ENCODE measurements at regions not wholly inside any gene's neighbourhood (a gene's known extent, or its start where the extent isn't known, plus 50 kb on each side); places are given as distances from the start of the nearest gene placed in this dataset.
A peak's percentile ranks its signal among the peaks of the same experiment; 100 is the strongest.

- WGBS, result 83% methylated on average over 13 of the region's 13 CpGs
Measured at GRCh38 chr11:70848243-70848750, 404.1 kb downstream of the SHANK2 start.

DNA sequence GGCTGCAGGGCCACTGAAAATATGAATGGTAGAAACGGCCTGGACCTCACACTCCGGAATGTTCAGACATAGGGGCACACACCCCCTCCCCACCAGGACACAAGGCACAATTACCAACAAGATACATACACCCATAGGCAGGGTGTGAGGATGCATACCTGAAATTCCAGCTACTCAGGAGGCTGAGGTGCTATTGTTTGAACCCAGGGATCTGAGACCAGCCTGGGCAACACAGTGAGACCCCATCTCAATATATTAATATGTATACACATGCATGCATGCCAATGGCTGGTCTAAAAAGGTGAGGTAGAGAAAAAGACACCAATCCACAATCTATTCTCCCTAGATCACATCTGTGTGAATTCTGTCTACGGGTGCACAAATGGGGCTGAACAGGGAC, 403.3 kb downstream of the SHANK2 start:
- no peaks in the 10 kb centered on the region for H3K36me3 ChIP-seq (ENCODE audit: insufficient read depth)
- H3K27ac ChIP-seq (ENCODE audit: low read depth), result no peak overlapping the region
- WGBS, result 91% methylated on average over 3 of the region's 3 CpGs
- no peaks in the 10 kb centered on the region for H3K4me1 ChIP-seq (ENCODE audit: insufficient read depth)
- DNase-seq (ENCODE audit: extremely low spot score), result no peak
- H3K4me3 ChIP-seq (ENCODE audit: low read depth, low read length), result no peak overlapping the region

More at GRCh38 chr11:70848243-70848750, 404.1 kb downstream of the SHANK2 start:
- no peaks in the 10 kb centered on the region for H3K4me1 ChIP-seq (ENCODE audit: insufficient read depth)
- H3K4me3 ChIP-seq (ENCODE audit: low read depth, low read length), result no peak overlapping the region
- no peaks in the 10 kb centered on the region for H3K36me3 ChIP-seq (ENCODE audit: insufficient read depth)
- H3K27ac ChIP-seq (ENCODE audit: low read depth), result no peak overlapping the region
- no peak for DNase-seq (ENCODE audit: extremely low spot score)

GRCh38 chr11:70851308-70851707, 401.1 kb downstream of the SHANK2 start:
- no peak overlapping the region for H3K4me3 ChIP-seq (ENCODE audit: low read depth, low read length)
- H3K27ac ChIP-seq (ENCODE audit: low read depth), result no peak overlapping the region
- H3K36me3 ChIP-seq (ENCODE audit: insufficient read depth), result no peaks in the 10 kb centered on the region
- no peaks in the 10 kb centered on the region for H3K4me1 ChIP-seq (ENCODE audit: insufficient read depth)
- DNase-seq (ENCODE audit: extremely low spot score), result no peak
- WGBS, result 92% methylated on average over 3 of the region's 3 CpGs

GRCh38 chr11:70851907-70852306, 400.5 kb downstream of the SHANK2 start:
- 88% methylated on average over 10 of the region's 10 CpGs for WGBS
- H3K36me3 ChIP-seq (ENCODE audit: insufficient read depth), result no peaks in the 10 kb centered on the region
- H3K4me3 ChIP-seq (ENCODE audit: low read depth, low read length), result no peak overlapping the region
- H3K27ac ChIP-seq (ENCODE audit: low read depth), result no peak overlapping the region
- H3K4me1 ChIP-seq (ENCODE audit: insufficient read depth), result no peaks in the 10 kb centered on the region
- no peak for DNase-seq (ENCODE audit: extremely low spot score)

DNA sequence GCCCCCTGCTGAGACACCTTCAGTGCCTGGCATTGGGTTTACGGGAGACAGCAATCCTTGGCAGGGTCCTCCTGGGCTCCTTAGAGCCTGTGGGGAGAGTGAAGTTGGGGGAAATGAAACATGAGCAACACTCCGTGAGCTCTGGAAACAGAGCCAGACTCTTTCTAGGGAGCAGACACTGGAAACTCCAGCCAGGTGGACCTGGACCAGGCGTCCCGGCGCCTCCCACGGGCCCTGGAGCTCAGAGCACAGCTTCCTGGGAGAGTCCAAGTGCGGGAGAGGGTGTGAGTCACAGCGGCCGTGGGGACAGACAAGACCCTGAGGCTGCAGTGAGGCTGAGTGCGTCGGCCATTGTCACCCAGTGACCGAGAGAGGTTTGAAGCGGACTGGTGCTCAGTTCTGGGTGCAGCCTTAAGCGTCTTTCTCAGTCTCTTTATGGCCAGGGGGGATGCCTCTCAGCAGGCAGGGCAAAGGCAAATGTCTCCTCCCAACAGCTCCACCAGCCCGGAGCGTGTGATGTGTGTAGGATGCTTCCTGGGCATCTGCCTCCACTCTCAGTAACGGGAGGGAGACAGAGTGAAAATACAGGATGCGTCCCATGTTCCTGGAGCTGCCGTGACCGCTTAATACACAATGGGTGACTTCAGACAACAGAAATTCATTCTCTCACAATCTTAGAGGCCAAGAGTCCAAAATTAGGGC, 399.2 kb downstream of the SHANK2 start:
- H3K4me3 ChIP-seq (ENCODE audit: low read depth, low read length), result no peak overlapping the region
- H3K27ac ChIP-seq (ENCODE audit: low read depth), result no peak overlapping the region
- no peaks in the 10 kb centered on the region for H3K4me1 ChIP-seq (ENCODE audit: insufficient read depth)
- no peak for DNase-seq (ENCODE audit: extremely low spot score)
- H3K36me3 ChIP-seq (ENCODE audit: insufficient read depth), result no peaks in the 10 kb centered on the region
- 78% methylated on average over 20 of the region's 20 CpGs for WGBS

GRCh38 chr11:70853770-70854108, 398.6 kb downstream of the SHANK2 start:
- WGBS, result 57% methylated on average over 2 of the region's 2 CpGs
- H3K27ac ChIP-seq (ENCODE audit: low read depth), result no peak overlapping the region
- H3K4me3 ChIP-seq (ENCODE audit: low read depth, low read length), result no peak overlapping the region
- no peak for DNase-seq (ENCODE audit: extremely low spot score)
- H3K4me1 ChIP-seq (ENCODE audit: insufficient read depth), result no peaks in the 10 kb centered on the region
- no peaks in the 10 kb centered on the region for H3K36me3 ChIP-seq (ENCODE audit: insufficient read depth)

DNA sequence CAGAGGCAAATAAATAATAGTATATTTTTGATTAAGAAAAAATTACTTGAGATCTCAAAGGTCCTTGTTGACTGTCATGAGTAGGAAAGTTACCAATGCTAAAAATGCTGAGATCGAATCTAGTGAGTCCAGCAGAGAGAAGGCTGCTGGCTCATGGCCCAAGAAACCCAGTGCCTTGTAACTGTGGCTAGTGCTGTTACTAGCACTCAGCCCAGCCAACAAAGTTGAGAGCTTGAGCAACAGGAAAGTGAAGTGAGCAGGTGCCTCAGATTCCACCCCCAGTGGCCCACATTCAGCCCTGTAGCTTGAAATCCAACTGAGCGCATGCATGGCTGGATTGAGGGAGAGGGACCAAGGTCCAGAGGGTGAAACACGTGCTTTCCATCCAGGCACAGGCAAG, 398.2 kb downstream of the SHANK2 start:
- Histone ChIP-seq H3K36me3 (ENCODE audit: insufficient read depth) (no peaks in the 10 kb centered on the region), H3K4me3 (ENCODE audit: low read depth, low read length) (no peak overlapping the region), H3K4me1 (ENCODE audit: insufficient read depth) (no peaks in the 10 kb centered on the region), H3K27ac (ENCODE audit: low read depth) (no peak overlapping the region)
- 92% methylated on average over 3 of the region's 3 CpGs for WGBS
- no peak for DNase-seq (ENCODE audit: extremely low spot score)

DNA sequence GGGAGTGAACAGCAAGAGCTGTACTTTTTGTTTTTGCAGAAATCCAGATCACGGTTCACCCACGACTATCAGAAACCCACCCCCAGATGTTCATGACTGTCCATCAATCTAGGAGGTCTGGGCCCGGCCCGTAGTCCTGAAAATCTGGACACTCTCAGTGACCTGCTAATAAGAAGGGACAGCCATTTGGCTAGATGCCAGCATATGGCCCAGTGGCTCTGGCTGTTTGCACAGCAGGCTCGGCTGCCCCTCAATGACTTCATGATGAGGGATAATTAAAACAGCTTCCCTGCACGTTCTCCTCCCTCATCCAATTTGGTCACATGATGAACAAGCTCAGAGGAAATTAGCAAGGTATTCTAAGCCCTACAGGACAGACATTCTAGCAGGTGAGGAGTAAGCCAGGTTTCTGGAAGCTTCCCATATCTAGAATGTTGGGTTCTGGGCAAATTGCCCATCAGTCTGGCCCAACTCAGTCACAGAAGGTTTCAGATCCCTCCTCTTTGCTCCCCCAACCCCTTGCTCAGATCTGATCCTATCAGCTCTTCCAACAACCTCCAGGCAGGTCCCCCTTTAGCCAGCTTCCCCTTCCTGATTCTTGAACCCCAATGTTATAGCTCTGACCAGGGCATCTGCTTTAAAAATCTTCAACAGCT, 397.3 kb downstream of the SHANK2 start:
- WGBS, result 50% methylated on average over 6 of the region's 6 CpGs
- Histone ChIP-seq H3K36me3 (ENCODE audit: insufficient read depth) (no peaks in the 10 kb centered on the region), H3K4me3 (ENCODE audit: low read depth, low read length) (no peak overlapping the region), H3K4me1 (ENCODE audit: insufficient read depth) (no peaks in the 10 kb centered on the region), H3K27ac (ENCODE audit: low read depth) (no peak overlapping the region)
- peak; percentile 26 for DNase-seq (ENCODE audit: extremely low spot score)

GRCh38 chr11:70857894-70858293, 394.5 kb downstream of the SHANK2 start:
- Histone ChIP-seq H3K27ac (ENCODE audit: low read depth) (no peak overlapping the region), H3K4me1 (ENCODE audit: insufficient read depth) (no peaks in the 10 kb centered on the region), H3K36me3 (ENCODE audit: insufficient read depth) (no peaks in the 10 kb centered on the region), H3K4me3 (ENCODE audit: low read depth, low read length) (no peak overlapping the region)
- WGBS, result 87% methylated on average over 3 of the region's 3 CpGs
- no peak for DNase-seq (ENCODE audit: extremely low spot score)

GRCh38 chr11:70859180-70859579, 393.2 kb downstream of the SHANK2 start:
- DNase-seq (ENCODE audit: extremely low spot score), result no peak
- H3K36me3 ChIP-seq (ENCODE audit: insufficient read depth), result no peaks in the 10 kb centered on the region
- H3K27ac ChIP-seq (ENCODE audit: low read depth), result no peak overlapping the region
- 93% methylated on average over 4 of the region's 4 CpGs for WGBS
- H3K4me3 ChIP-seq (ENCODE audit: low read depth, low read length), result no peak overlapping the region
- no peaks in the 10 kb centered on the region for H3K4me1 ChIP-seq (ENCODE audit: insufficient read depth)

- 42% methylated on average over 7 of the region's 7 CpGs for WGBS
- H3K27ac ChIP-seq (ENCODE audit: low read depth), result no peak overlapping the region
- H3K4me3 ChIP-seq (ENCODE audit: low read depth, low read length), result no peak overlapping the region
- H3K36me3 ChIP-seq (ENCODE audit: insufficient read depth), result no peaks in the 10 kb centered on the region
- no peak for DNase-seq (ENCODE audit: extremely low spot score)
- H3K4me1 ChIP-seq (ENCODE audit: insufficient read depth), result no peaks in the 10 kb centered on the region
Measured at GRCh38 chr11:70860888-70861287, 391.5 kb downstream of the SHANK2 start.

DNA sequence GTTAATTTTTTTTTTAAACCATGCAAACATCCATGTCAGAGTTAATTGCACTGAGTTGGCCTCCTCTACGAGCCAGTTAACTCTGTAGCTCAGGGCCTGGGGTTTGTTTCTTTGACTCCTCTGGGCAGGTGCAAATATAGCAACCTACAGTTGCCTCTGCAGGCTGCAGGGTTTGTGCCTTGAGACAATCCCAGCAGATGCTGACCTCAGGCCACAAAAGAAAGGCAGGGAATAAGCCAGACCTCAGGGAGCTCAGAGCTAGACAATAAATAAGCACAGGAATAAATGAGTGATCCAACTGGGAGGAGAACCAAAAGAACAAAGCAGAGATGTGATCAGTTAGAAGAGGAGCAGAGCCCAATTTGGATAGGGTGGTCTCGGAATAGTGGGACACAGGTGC, 390.8 kb downstream of the SHANK2 start:
- H3K27ac ChIP-seq (ENCODE audit: low read depth), result no peak overlapping the region
- H3K4me3 ChIP-seq (ENCODE audit: low read depth, low read length), result no peak overlapping the region
- 62% methylated on average over 2 of the region's 2 CpGs for whole genome bisulfite sequencing
- no peaks in the 10 kb centered on the region for H3K36me3 ChIP-seq (ENCODE audit: insufficient read depth)
- H3K4me1 ChIP-seq (ENCODE audit: insufficient read depth), result no peaks in the 10 kb centered on the region
- DNase-seq (ENCODE audit: extremely low spot score), result no peak

DNA sequence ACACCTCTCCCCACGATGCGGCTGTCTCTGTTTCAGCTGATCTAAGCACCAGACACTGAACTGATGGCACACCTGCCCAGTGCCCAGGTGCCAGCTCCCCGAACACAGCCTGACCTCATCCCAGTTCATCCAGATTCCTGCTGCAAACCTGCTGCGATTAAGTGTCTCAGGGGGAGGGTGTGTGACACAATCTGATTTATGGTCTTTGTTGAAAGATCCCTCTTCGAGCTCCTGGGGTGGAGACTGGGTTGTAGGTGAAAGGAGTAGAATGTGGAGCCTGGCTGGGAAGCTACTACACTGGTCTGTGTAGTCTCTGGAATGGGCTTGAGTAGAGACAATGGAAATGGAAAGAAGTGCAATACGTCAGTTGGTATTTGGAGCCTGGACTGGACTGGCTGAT, 390.3 kb downstream of the SHANK2 start:
- Histone ChIP-seq H3K36me3 (ENCODE audit: insufficient read depth) (no peaks in the 10 kb centered on the region), H3K27ac (ENCODE audit: low read depth) (no peak overlapping the region), H3K4me1 (ENCODE audit: insufficient read depth) (no peaks in the 10 kb centered on the region), H3K4me3 (ENCODE audit: low read depth, low read length) (no peak overlapping the region)
- WGBS, result 77% methylated on average over 6 of the region's 6 CpGs
- DNase-seq (ENCODE audit: extremely low spot score), result no peak

DNA sequence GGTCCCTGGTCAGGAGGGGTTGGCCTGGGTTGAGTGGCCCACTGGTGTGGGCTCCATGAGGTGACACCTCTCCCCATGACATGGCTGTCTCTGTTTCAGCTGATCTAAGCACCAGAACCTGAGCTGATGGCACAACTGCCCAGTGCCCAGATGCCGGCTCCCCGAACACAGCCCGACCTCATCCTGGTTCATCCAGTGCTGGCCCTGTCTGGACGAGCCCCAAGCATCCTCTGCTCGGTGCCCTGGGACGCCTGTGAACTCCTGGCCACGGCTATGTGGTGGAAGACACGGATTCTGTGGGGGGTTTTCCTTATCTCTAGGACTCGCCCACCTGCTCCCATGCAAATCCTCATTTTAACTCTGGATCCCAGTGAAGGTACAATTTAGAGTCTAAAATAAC, 389.2 kb downstream of the SHANK2 start:
- WGBS, result 91% methylated on average over 9 of the region's 9 CpGs

More for the DNA sequence above, 389.2 kb downstream of the SHANK2 start:
- DNase-seq (ENCODE audit: extremely low spot score), result no peak
- Histone ChIP-seq H3K4me3 (ENCODE audit: low read depth, low read length) (no peak overlapping the region), H3K27ac (ENCODE audit: low read depth) (no peak overlapping the region), H3K36me3 (ENCODE audit: insufficient read depth) (no peaks in the 10 kb centered on the region), H3K4me1 (ENCODE audit: insufficient read depth) (no peaks in the 10 kb centered on the region)
